Smooth muscle cell (in vitro differentiated cells): ENCODE measurements at regions not wholly inside any gene's neighbourhood (a gene's known extent, or its start where the extent isn't known, plus 50 kb on each side); places are given as distances from the start of the nearest gene placed in this dataset.

ENCODE experiments used
- DNase-seq: peaks from one replicate; lab custom pipeline; 2025; ENCODE audit not compliant: unreplicated experiment; lab: John Stamatoyannopoulos, UW
- H2AFZ ChIP-seq: fragments of 200-600 bp; sonication (generic); 2 replicates; pipeline ENCODE4 v1.6.0; 2016; ENCODE audit warnings: antibody characterized with exemption, low read depth, mild to moderate bottlenecking
- H3F3A ChIP-seq: fragments of 200-600 bp; sonication (generic); 2 replicates; pipeline ENCODE4 v1.6.0; 2017; ENCODE audit warnings: antibody characterized with exemption, low read depth
- H3K27ac ChIP-seq: fragments of 200-600 bp; sonication (generic); 2 replicates; pipeline ENCODE4 v1.5.1; 2016; ENCODE audit warnings: low read depth, mild to moderate bottlenecking
- H3K27me3 ChIP-seq: fragments of 200-600 bp; sonication (generic); 2 replicates; pipeline ENCODE4 v1.6.1; 2016; ENCODE audit warnings: low read depth, mild to moderate bottlenecking
- H3K36me3 ChIP-seq: fragments of 200-600 bp; sonication (generic); 2 replicates; pipeline ENCODE4 v1.5.1; 2016; ENCODE audit warnings: low read depth
- H3K4me1 ChIP-seq: fragments of 200-600 bp; sonication (generic); 2 replicates; pipeline ENCODE4 v1.5.1; 2016; ENCODE audit warnings: low read depth
- H3K4me2 ChIP-seq: fragments of 200-600 bp; sonication (generic); 2 replicates; pipeline ENCODE4 v1.6.0; 2016; ENCODE audit warnings: mild to moderate bottlenecking
- H3K4me3 ChIP-seq: fragments of 200-600 bp; sonication (generic); 2 replicates; pipeline ENCODE4 v1.5.1; 2016; ENCODE audit warnings: mild to moderate bottlenecking
- H3K79me2 ChIP-seq: fragments of 200-600 bp; sonication (generic); 2 replicates; pipeline ENCODE4 v1.6.0; 2016; ENCODE audit warnings: low read depth, mild to moderate bottlenecking
- H3K9ac ChIP-seq: fragments of 200-600 bp; sonication (generic); 2 replicates; pipeline ENCODE4 v1.6.0; 2016; ENCODE audit warnings: low read depth
- H3K9me3 ChIP-seq: fragments of 200-600 bp; sonication (generic); replicated peaks from 2 replicates; pipeline ENCODE4 v1.5.1; 2016; ENCODE audit warnings: low read depth
- H4K20me1 ChIP-seq: fragments of 200-600 bp; sonication (generic); 2 replicates; pipeline ENCODE4 v1.6.0; 2016; ENCODE audit warnings: low read depth
- CTCF ChIP-seq: fragments of 200-600 bp; sonication (generic); IDR thresholded peaks from 2 replicates; pipeline ENCODE4 v1.5.1; 2017; ENCODE audit warnings: borderline replicate concordance, mild to moderate bottlenecking, antibody characterized with exemption; ENCODE audit not compliant: insufficient read depth, poor library complexity, severe bottlenecking
- WGBS: methylation state at CpG from one replicate; pipeline ENCODE4 v1.1.7; 2016; ENCODE audit warnings: low lambda C conversion rate; 5-methylcytosine and 5-hydroxymethylcytosine counted together

GRCh38 chr17:14741491-14741890, 440.6 kb downstream of the HS3ST3B1 start:
- 13% methylated on average over 8 of the region's 8 CpGs for WGBS
- no peak for DNase-seq
- peaks cover 26% of the 10 kb centered on the region for H3K4me1 ChIP-seq
- H3K27ac ChIP-seq: peak overlapping the region; percentile 86
- H3K9me3 ChIP-seq: no peaks in the 10 kb centered on the region
- TF ChIP-seq CTCF: no peak
- no peak overlapping the region for H3K4me3 ChIP-seq
- no peaks in the 10 kb centered on the region for H3K27me3 ChIP-seq
- H3K36me3 ChIP-seq: no peaks in the 10 kb centered on the region
- no peaks in the 10 kb centered on the region for H4K20me1 ChIP-seq
- H3K9ac ChIP-seq: peak overlapping the region; percentile 23
- H2AFZ ChIP-seq: peak overlapping the region; percentile 31
- peaks cover 27% of the 10 kb centered on the region for H3F3A ChIP-seq
- H3K4me2 ChIP-seq: peak overlapping the region; percentile 58
- H3K79me2 ChIP-seq: no peaks in the 10 kb centered on the region

- peaks cover 26% of the 10 kb centered on the region for H3K4me1 ChIP-seq
- WGBS: 42% methylated on average over 8 of the region's 8 CpGs
- peak overlapping the region; percentile 68 for H2AFZ ChIP-seq
- H3K79me2 ChIP-seq: no peaks in the 10 kb centered on the region
- no peaks in the 10 kb centered on the region for H3K27me3 ChIP-seq
- peak overlapping the region; percentile 22 for H3K4me2 ChIP-seq
- H3K9ac ChIP-seq: peak overlapping the region; percentile 32
- TF ChIP-seq CTCF: no peak
- no peaks in the 10 kb centered on the region for H4K20me1 ChIP-seq
- DNase-seq: no peak
- H3K27ac ChIP-seq: peak overlapping the region; percentile 86
- no peaks in the 10 kb centered on the region for H3K36me3 ChIP-seq
- no peak overlapping the region for H3K4me3 ChIP-seq
- H3F3A ChIP-seq: peaks cover 20% of the 10 kb centered on the region
- H3K9me3 ChIP-seq: no peaks in the 10 kb centered on the region
Measured at GRCh38 chr17:14739656-14740431, 439.0 kb downstream of the HS3ST3B1 start.

GRCh38 chr17:14738652-14738988, 437.7 kb downstream of the HS3ST3B1 start:
- Histone ChIP-seq H2AFZ (no peak overlapping the region), H3K27ac (peak overlapping the region; percentile 86), H3K4me3 (no peak overlapping the region), H3K9me3 (no peaks in the 10 kb centered on the region), H3K9ac (peak overlapping the region; percentile 32), H3K27me3 (no peaks in the 10 kb centered on the region), H4K20me1 (no peaks in the 10 kb centered on the region), H3K4me1 (peaks cover 26% of the 10 kb centered on the region), H3K36me3 (no peaks in the 10 kb centered on the region), H3K79me2 (no peaks in the 10 kb centered on the region), H3K4me2 (peak overlapping the region; percentile 22), H3F3A (peaks cover 20% of the 10 kb centered on the region)
- TF ChIP-seq CTCF: no peak
- 83% methylated on average over 7 of the region's 7 CpGs for WGBS
- no peak for DNase-seq
